ENCODE measurements at regions not wholly inside any gene's neighbourhood (a gene's known extent, or its start where the extent isn't known, plus 50 kb on each side); places are given as distances from the start of the nearest gene placed in this dataset.

GRCh38 chr1:239250353-239251035, 135.9 kb upstream of the CHRM3 start:
- TF ChIP-seq, protein P1, sequence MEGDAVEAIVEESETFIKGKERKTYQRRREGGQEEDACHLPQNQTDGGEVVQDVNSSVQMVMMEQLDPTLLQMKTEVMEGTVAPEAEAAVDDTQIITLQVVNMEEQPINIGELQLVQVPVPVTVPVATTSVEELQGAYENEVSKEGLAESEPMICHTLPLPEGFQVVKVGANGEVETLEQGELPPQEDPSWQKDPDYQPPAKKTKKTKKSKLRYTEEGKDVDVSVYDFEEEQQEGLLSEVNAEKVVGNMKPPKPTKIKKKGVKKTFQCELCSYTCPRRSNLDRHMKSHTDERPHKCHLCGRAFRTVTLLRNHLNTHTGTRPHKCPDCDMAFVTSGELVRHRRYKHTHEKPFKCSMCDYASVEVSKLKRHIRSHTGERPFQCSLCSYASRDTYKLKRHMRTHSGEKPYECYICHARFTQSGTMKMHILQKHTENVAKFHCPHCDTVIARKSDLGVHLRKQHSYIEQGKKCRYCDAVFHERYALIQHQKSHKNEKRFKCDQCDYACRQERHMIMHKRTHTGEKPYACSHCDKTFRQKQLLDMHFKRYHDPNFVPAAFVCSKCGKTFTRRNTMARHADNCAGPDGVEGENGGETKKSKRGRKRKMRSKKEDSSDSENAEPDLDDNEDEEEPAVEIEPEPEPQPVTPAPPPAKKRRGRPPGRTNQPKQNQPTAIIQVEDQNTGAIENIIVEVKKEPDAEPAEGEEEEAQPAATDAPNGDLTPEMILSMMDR (IDR thresholded peaks at IDR 0.05; ENCODE audit: low read depth, low read length, missing control alignments), result no peak
- in situ Hi-C loops (cut with HindIII; ENCODE audit: low sequenced_read_pairs), result no loop called here
- no peak overlapping the region for H3K4me3 ChIP-seq (ENCODE audit: low read depth, low read length)
- no peak for DNase-seq (ENCODE audit: low read depth)

DNA sequence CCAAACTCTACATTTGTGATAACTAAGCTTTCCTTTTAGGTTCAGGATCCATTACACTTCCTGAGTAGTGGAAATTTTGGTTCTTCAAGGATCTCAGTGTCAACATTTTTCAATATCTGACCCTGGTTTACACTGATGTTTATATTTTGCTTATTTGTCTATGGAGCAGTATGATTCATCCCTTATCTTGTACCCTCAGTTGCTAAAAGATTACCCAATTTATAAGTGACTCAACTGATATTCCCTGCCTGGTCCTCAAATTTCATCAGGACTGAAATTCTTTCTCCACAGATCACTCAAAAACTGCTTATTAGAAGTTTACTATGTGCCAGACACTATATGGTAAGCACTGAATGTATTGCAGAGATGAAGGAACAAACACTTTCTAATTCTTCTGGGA, 139.1 kb upstream of the CHRM3 start:
- TF ChIP-seq, protein P1 (IDR thresholded peaks at IDR 0.05; ENCODE audit: low read depth, low read length, missing control alignments), result no peak
- in situ Hi-C loops (cut with HindIII; ENCODE audit: low sequenced_read_pairs), result no loop called here
- no peak for DNase-seq (ENCODE audit: low read depth)

DNA sequence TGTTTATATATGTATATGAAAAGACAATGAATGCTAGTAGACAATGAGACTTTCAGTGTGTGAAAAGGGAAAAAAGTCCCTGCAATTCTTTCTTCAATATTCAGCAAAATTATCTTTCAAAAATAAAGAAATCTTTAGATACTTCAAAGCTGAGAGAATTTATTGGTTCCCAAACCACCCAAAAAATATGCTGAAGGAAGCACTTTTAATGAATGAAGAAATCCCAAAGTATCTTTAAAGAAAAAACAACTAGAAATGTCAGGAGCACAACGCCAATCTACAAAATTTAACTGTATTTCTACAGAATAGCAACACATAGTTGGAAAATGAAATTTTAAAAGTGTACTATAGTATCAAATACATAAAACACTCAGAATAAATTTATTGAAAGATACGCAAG, 142.3 kb upstream of the CHRM3 start:
- in situ Hi-C loops (cut with HindIII; ENCODE audit: low sequenced_read_pairs), result no loop called here
- H3K4me3 ChIP-seq (ENCODE audit: low read depth, low read length), result no peak overlapping the region
- TF ChIP-seq, protein P1 (IDR thresholded peaks at IDR 0.05; ENCODE audit: low read depth, low read length, missing control alignments), result no peak
- DNase-seq (ENCODE audit: low read depth), result no peak

More for the DNA sequence above, 139.1 kb upstream of the CHRM3 start:
- H3K4me3 ChIP-seq (ENCODE audit: low read depth, low read length), result no peak overlapping the region

DNA sequence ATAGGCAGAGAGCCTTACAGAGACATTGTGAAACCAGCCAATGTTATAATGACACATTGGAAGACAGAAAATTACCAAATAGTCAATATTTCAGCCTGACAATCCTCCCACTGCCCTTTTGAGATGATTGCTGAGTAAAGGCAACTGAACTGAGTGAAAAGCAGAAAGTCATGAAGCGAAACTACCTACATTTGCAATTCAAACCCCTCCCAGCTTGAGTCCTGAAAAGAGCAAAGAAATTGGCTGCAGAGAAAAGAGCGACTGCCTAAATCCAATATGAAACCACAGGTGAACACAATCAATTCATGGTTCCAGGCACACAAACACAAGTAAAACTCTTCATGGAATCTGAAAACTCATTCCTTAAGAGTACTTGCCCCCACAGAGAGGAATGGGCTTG, 143.4 kb upstream of the CHRM3 start:
- no peak overlapping the region for H3K4me3 ChIP-seq (ENCODE audit: low read depth, low read length)
- DNase-seq (ENCODE audit: low read depth), result no peak
- in situ Hi-C loops (cut with HindIII; ENCODE audit: low sequenced_read_pairs), result no loop called here
- TF ChIP-seq, protein P1 (IDR thresholded peaks at IDR 0.05; ENCODE audit: low read depth, low read length, missing control alignments), result no peak

DNA sequence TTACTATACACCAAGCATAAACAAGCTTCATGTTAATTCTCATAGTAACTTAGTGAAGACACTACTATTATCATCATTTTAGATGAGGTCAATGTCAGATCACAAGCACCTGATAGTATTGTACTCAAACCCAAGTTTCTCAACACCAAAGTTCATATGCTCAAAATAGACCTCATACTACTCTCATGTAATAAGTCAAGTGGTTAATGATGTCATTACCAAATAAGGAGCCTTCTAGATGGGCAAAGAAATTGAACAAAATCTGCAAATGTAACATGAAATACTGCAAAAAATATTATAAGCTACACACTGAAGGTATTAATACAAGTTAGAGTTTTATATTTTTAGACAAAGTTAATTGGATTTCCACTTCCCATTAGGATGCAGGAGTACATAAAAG, 144.0 kb upstream of the CHRM3 start:
- DNase-seq (ENCODE audit: low read depth), result no peak
- in situ Hi-C loops (cut with HindIII; ENCODE audit: low sequenced_read_pairs), result no loop called here
- TF ChIP-seq, protein P1 (IDR thresholded peaks at IDR 0.05; ENCODE audit: low read depth, low read length, missing control alignments), result no peak
- no peak overlapping the region for H3K4me3 ChIP-seq (ENCODE audit: low read depth, low read length)

GRCh38 chr1:239240736-239241135, 145.6 kb upstream of the CHRM3 start:
- DNase-seq (ENCODE audit: low read depth), result no peak
- H3K4me3 ChIP-seq (ENCODE audit: low read depth, low read length), result no peak overlapping the region
- TF ChIP-seq, protein P1 (IDR thresholded peaks at IDR 0.05; ENCODE audit: low read depth, low read length, missing control alignments), result no peak
- in situ Hi-C loops (cut with HindIII; ENCODE audit: low sequenced_read_pairs), result no loop called here
